Endothelial cell of umbilical vein (primary cell): ENCODE measurements at regions not wholly inside any gene's neighbourhood (a gene's known extent, or its start where the extent isn't known, plus 50 kb on each side); places are given as distances from the start of the nearest gene placed in this dataset.

Source experiments
- BruUV-seq: library from RNA; stranded (reverse); fragments of 400-500 nt; replicated peaks from 2 replicates; lab custom pipeline; 2021; lab: Mats Ljungman, UMichigan
- CTCF ChIA-PET: fragments of 300-600, 350-600 bp; sonication (Branson Sonifier 250); formaldehyde crosslinking; loops from one replicate; lab custom pipeline; 2021; ENCODE audit warnings: antibody characterized with exemption, inconsistent platforms; lab: Charles Lee
- POLR2A ChIA-PET: fragments of 300-600, 350-600 bp; sonication (Branson Sonifier 250); formaldehyde crosslinking; loops from one replicate; lab custom pipeline; 2021; ENCODE audit warnings: antibody characterized with exemption, inconsistent platforms; lab: Charles Lee
- DNase-seq: peaks from one replicate; pipeline ENCODE4 v3.0.0-alpha.2; 2011; ENCODE audit warnings: low read depth, low spot score
- FAIRE-seq: peaks from 2 replicates; lab custom pipeline; 2011; peaks lifted over from hg19 to GRCh38; lab: Jason Lieb, UNC
- H2AFZ ChIP-seq: 2 replicates; pipeline ENCODE4 v1.6.0; 2012; ENCODE audit warnings: low read depth, low read length, control low read depth, inconsistent platforms
- H3K27ac ChIP-seq: 2 replicates; pipeline ENCODE4 v1.5.1; 2011; ENCODE audit warnings: low read depth, mild to moderate bottlenecking, control low read depth, low read length, moderate library complexity; ENCODE audit not compliant: insufficient read depth
- H3K27me3 ChIP-seq, 2 experiments: 2 replicates each; pipeline versions ENCODE4 v1.6.0 to v1.6.1; 2011; ENCODE audit warnings: low read length in 2 of 2, mixed read lengths in 1 of 2; ENCODE audit not compliant: control insufficient read depth in 2 of 2, insufficient read depth in 2 of 2
- H3K36me3 ChIP-seq, 2 experiments: 2 replicates in 1 of 2; 3 replicates in 1 of 2; pipeline ENCODE4 v1.5.1; 2011; ENCODE audit warnings: low read length in 2 of 2, mild to moderate bottlenecking in 1 of 2, moderate library complexity in 1 of 2; ENCODE audit not compliant: control insufficient read depth in 2 of 2, insufficient read depth in 2 of 2; ENCODE audit errors: extremely low read depth in 1 of 2
- H3K4me1 ChIP-seq: 3 replicates; pipeline ENCODE4 v1.5.1; 2011; ENCODE audit warnings: mild to moderate bottlenecking, low read length; ENCODE audit not compliant: control insufficient read depth, insufficient read depth; ENCODE audit errors: extremely low read depth
- H3K4me2 ChIP-seq: 2 replicates; pipeline ENCODE4 v1.6.1; 2011; ENCODE audit warnings: low read length, control low read depth, mixed read lengths; ENCODE audit not compliant: insufficient read depth
- H3K4me3 ChIP-seq, 3 experiments: fragments of 200-600 bp in 1 of 3; sonication (generic), shearing (Covaris generic) in 1 of 3; replicated peaks in 1 of 3; 2 replicates each; pipeline ENCODE4 v1.5.1; 2011 to 2016; ENCODE audit warnings: control low read depth in 3 of 3, low read length in 3 of 3, mild to moderate bottlenecking in 2 of 3, inconsistent platforms in 1 of 3, low read depth in 1 of 3, moderate library complexity in 1 of 3; ENCODE audit not compliant: insufficient read depth in 1 of 3
- H3K79me2 ChIP-seq: 2 replicates; pipeline ENCODE4 v1.6.0; 2012; ENCODE audit warnings: low read length, inconsistent platforms; ENCODE audit not compliant: control insufficient read depth, insufficient read depth
- H3K9ac ChIP-seq: replicated peaks from 2 replicates; pipeline ENCODE3; 2011; ENCODE audit warnings: low read length, control low read depth; ENCODE audit not compliant: insufficient read depth; ENCODE audit errors: extremely low read depth
- H3K9me1 ChIP-seq: replicated peaks from 3 replicates; pipeline ENCODE4 v1.6.0; 2011; ENCODE audit warnings: mild to moderate bottlenecking, low read length; ENCODE audit not compliant: control insufficient read depth, insufficient read depth; ENCODE audit errors: extremely low read depth
- H3K9me3 ChIP-seq: replicated peaks from 2 replicates; pipeline ENCODE4 v1.5.1; 2012; ENCODE audit warnings: low read length, inconsistent platforms; ENCODE audit not compliant: control insufficient read depth, insufficient read depth
- H4K20me1 ChIP-seq: replicated peaks from 2 replicates; pipeline ENCODE3; 2011; ENCODE audit warnings: mild to moderate bottlenecking, low read length; ENCODE audit not compliant: control insufficient read depth, insufficient read depth; ENCODE audit errors: extremely low read depth
- CTCF ChIP-seq, 2 donors: IDR thresholded peaks; 1 replicate in 1 of 2; 2 replicates in 1 of 2; pipeline ENCODE4 v1.5.1; 2011; ENCODE audit warnings: low read length in 2 of 2, mild to moderate bottlenecking in 2 of 2, moderate library complexity in 2 of 2, control low read depth in 1 of 2, inconsistent platforms in 1 of 2, low read depth in 1 of 2; ENCODE audit not compliant: insufficient read depth in 1 of 2; ENCODE audit errors: extremely low read depth in 1 of 2
- EZH2 ChIP-seq: IDR thresholded peaks from 2 replicates; pipeline ENCODE4 v1.6.1; 2012; ENCODE audit warnings: borderline replicate concordance, low read depth, mild to moderate bottlenecking, moderate library complexity, low read length, inconsistent platforms; ENCODE audit not compliant: severe bottlenecking
- FOS ChIP-seq: IDR thresholded peaks from 2 replicates; pipeline ENCODE4 v1.6.1; 2011; ENCODE audit warnings: mild to moderate bottlenecking, low read length, moderate library complexity, borderline replicate concordance; ENCODE audit not compliant: insufficient read depth
- GATA2 ChIP-seq: IDR thresholded peaks from 2 replicates; pipeline ENCODE4 v1.7.0; 2011; ENCODE audit warnings: low read depth, mild to moderate bottlenecking, moderate library complexity, mixed read lengths, low read length; ENCODE audit not compliant: insufficient read length, insufficient read depth
- JUN ChIP-seq: IDR thresholded peaks from 2 replicates; pipeline ENCODE4 v1.6.1; 2011; ENCODE audit warnings: borderline replicate concordance, low read depth; ENCODE audit not compliant: insufficient read length, insufficient read depth
- MAX ChIP-seq: IDR thresholded peaks from 2 replicates; pipeline ENCODE4 v1.6.1; 2011; ENCODE audit not compliant: insufficient read depth, insufficient read length
- MYC ChIP-seq: IDR thresholded peaks from one replicate; pipeline ENCODE4 v1.6.1; 2011; ENCODE audit warnings: mild to moderate bottlenecking, low read depth, low read length
- POLR2A ChIP-seq: IDR thresholded peaks from 2 replicates; pipeline ENCODE4 v1.6.1; 2012; ENCODE audit warnings: low read depth, mild to moderate bottlenecking, control low read depth, low read length
- POLR2AphosphoS5 ChIP-seq: IDR thresholded peaks from 2 replicates; pipeline ENCODE4 v1.6.1; 2012; ENCODE audit warnings: low read depth, mild to moderate bottlenecking, control low read depth, low read length, moderate library complexity; ENCODE audit not compliant: insufficient read depth
- dilution Hi-C: fragments of 300-500 bp; cut with MboI; formaldehyde crosslinking; loops from one replicate; pipeline ENCODE4 v1.15.0; 2019; ENCODE audit warnings: low sequenced_read_pairs; ENCODE audit not compliant: extremely low pct_ligation_motif_present
- intact Hi-C: fragments of 100-400 bp; cut with micrococcal nuclease; formaldehyde crosslinking; loops from one replicate; pipeline ENCODE4 v1.10.0; 2022

- Histone ChIP-seq H3K27me3 (no peaks in the 10 kb centered on the region), H3K4me3 (no peak overlapping the region), H3K9ac (no peak overlapping the region), H3K36me3 (no peaks in the 10 kb centered on the region), H3K9me1 (no peaks in the 10 kb centered on the region), H4K20me1 (no peaks in the 10 kb centered on the region), H3K4me2 (no peak overlapping the region), H3K79me2 (no peaks in the 10 kb centered on the region), H2AFZ (no peak overlapping the region), H3K9me3 (no peaks in the 10 kb centered on the region), H3K27ac (no peak overlapping the region), H3K4me1 (no peaks in the 10 kb centered on the region)
- intact Hi-C loops = loop anchor here (1.0 kb wide), 1 partner anchor 273 kb away; no protein-coding TSS in a partner anchor
- no peak for TF ChIP-seq POLR2AphosphoS5
- TF ChIP-seq CTCF (IDR thresholded peaks at IDR 0.05; ENCODE audit: extremely low read depth in 1 of 2, insufficient read depth in 1 of 2, low read depth in 1 of 2, low read length in 2 of 2) = peak in 1 of 2 donors; percentile 14
- DNase-seq (no peak), FAIRE-seq (no peak)
- dilution Hi-C loops = no loop called here
- CTCF ChIA-PET = no interaction called here
- BruUV-seq = no TSS peak
- POLR2A ChIA-PET = no interaction called here
These were observed 114.6 kb downstream of the FAM170A start for GRCh38 chr5:119743927-119744326.

GRCh38 chr5:119745976-119746375 is 116.6 kb downstream of the FAM170A start:
- CTCF ChIA-PET = no interaction called here
- DNase-seq = no peak
- Histone ChIP-seq H3K9ac (no peak overlapping the region), H3K27ac (no peak overlapping the region), H2AFZ (no peak overlapping the region), H3K4me1 (no peaks in the 10 kb centered on the region), H3K9me3 (no peaks in the 10 kb centered on the region), H3K27me3 (no peaks in the 10 kb centered on the region), H3K79me2 (no peaks in the 10 kb centered on the region), H3K4me3 (no peak overlapping the region), H4K20me1 (no peaks in the 10 kb centered on the region), H3K4me2 (no peak overlapping the region), H3K36me3 (no peaks in the 10 kb centered on the region), H3K9me1 (no peaks in the 10 kb centered on the region)
- dilution Hi-C loops = no loop called here
- FAIRE-seq = no peak
- no peak for TF ChIP-seq MAX
- TF ChIP-seq POLR2AphosphoS5 = no peak
- no peak for TF ChIP-seq EZH2
- TF ChIP-seq JUN = no peak
- TF ChIP-seq CTCF (IDR thresholded peaks at IDR 0.05; ENCODE audit: extremely low read depth in 1 of 2, insufficient read depth in 1 of 2, low read depth in 1 of 2, low read length in 2 of 2) = no peak
- no peak for TF ChIP-seq MYC
- TF ChIP-seq GATA2 = no peak
- TF ChIP-seq POLR2A = no peak
- no peak for TF ChIP-seq FOS
- POLR2A ChIA-PET = no interaction called here
- intact Hi-C loops = no loop called here
- no TSS peak for BruUV-seq
